Astrocyte (in vitro differentiated cells and primary cell): ENCODE measurements at regions not wholly inside any gene's neighbourhood (a gene's known extent, or its start where the extent isn't known, plus 50 kb on each side); places are given as distances from the start of the nearest gene placed in this dataset.
A peak's percentile ranks its signal among the peaks of the same experiment; 100 is the strongest.

ENCODE experiments used
- DNase-seq: peaks from one replicate; pipeline ENCODE4 v3.0.0-alpha.2; 2010; ENCODE audit warnings: low read depth
- FAIRE-seq: peaks from 2 replicates; lab custom pipeline; 2011; peaks lifted over from hg19 to GRCh38; lab: Jason Lieb, UNC
- H2AFZ ChIP-seq: 2 replicates; pipeline ENCODE4 v1.6.0; 2012; ENCODE audit warnings: low read depth, low read length, inconsistent platforms
- H3K27ac ChIP-seq: 2 replicates; pipeline ENCODE4 v1.5.1; 2011; ENCODE audit warnings: low read depth, low read length, inconsistent platforms
- H3K27me3 ChIP-seq: 2 replicates; pipeline ENCODE4 v1.6.0; 2011; ENCODE audit warnings: low read length, inconsistent platforms; ENCODE audit not compliant: insufficient read depth
- H3K36me3 ChIP-seq: 2 replicates; pipeline ENCODE4 v1.5.1; 2011; ENCODE audit warnings: low read length, inconsistent platforms; ENCODE audit not compliant: insufficient read depth
- H3K4me1 ChIP-seq: 2 replicates; pipeline ENCODE4 v1.5.1; 2011; ENCODE audit warnings: low read length, inconsistent platforms; ENCODE audit not compliant: insufficient read depth
- H3K4me2 ChIP-seq: 2 replicates; pipeline ENCODE4 v1.6.0; 2012; ENCODE audit warnings: low read length, inconsistent platforms
- H3K4me3 ChIP-seq: 2 replicates; pipeline ENCODE4 v1.5.1; 2011; ENCODE audit warnings: low read depth, mild to moderate bottlenecking, low read length, inconsistent platforms; ENCODE audit not compliant: insufficient read depth
- H3K79me2 ChIP-seq: 2 replicates; pipeline ENCODE4 v1.6.0; 2012; ENCODE audit warnings: mild to moderate bottlenecking, low read length, inconsistent platforms; ENCODE audit not compliant: insufficient read depth
- H3K9ac ChIP-seq: 2 replicates; pipeline ENCODE4 v1.6.0; 2012; ENCODE audit warnings: mild to moderate bottlenecking, low read length, inconsistent platforms
- H3K9me3 ChIP-seq: 2 replicates; pipeline ENCODE4 v1.5.1; 2012; ENCODE audit warnings: low read depth, mild to moderate bottlenecking, low read length, inconsistent platforms; ENCODE audit not compliant: insufficient read depth
- H4K20me1 ChIP-seq: 2 replicates; pipeline ENCODE4 v1.6.0; 2012; ENCODE audit warnings: low read length, inconsistent platforms; ENCODE audit not compliant: insufficient read depth
- H3K27ac Mint-ChIP-seq: one replicate; pipeline ENCODE4 v1.8.0; 2021; ENCODE audit warnings: mild to moderate bottlenecking, mixed read lengths; ENCODE audit not compliant: unreplicated experiment
- H3K27me3 Mint-ChIP-seq: one replicate; pipeline ENCODE4 v1.8.0; 2021; ENCODE audit warnings: low read depth, mixed read lengths; ENCODE audit not compliant: unreplicated experiment
- H3K36me3 Mint-ChIP-seq: one replicate; pipeline ENCODE4 v1.8.0; 2021; ENCODE audit warnings: low read depth, mixed read lengths; ENCODE audit not compliant: unreplicated experiment
- H3K4me1 Mint-ChIP-seq: one replicate; pipeline ENCODE4 v1.8.0; 2021; ENCODE audit warnings: low read depth, mixed read lengths; ENCODE audit not compliant: unreplicated experiment
- H3K4me3 Mint-ChIP-seq: one replicate; pipeline ENCODE4 v1.8.0; 2021; ENCODE audit warnings: mild to moderate bottlenecking, moderate library complexity, mixed read lengths; ENCODE audit not compliant: unreplicated experiment
- H3K9me3 Mint-ChIP-seq: one replicate; pipeline ENCODE4 v1.8.0; 2021; ENCODE audit warnings: mild to moderate bottlenecking, mixed read lengths; ENCODE audit not compliant: unreplicated experiment
- EZH2 ChIP-seq: IDR thresholded peaks from 2 replicates; pipeline ENCODE4 v1.6.1; 2012; ENCODE audit warnings: mild to moderate bottlenecking, low read length, inconsistent platforms; ENCODE audit not compliant: insufficient read depth
- TF ChIP-seq, protein P1 (sequence below): IDR thresholded peaks from 2 replicates; pipeline ENCODE4 v1.5.1; 2011; ENCODE audit warnings: low read depth, mild to moderate bottlenecking, inconsistent platforms, low read length, moderate library complexity; ENCODE audit not compliant: insufficient read depth

DNA sequence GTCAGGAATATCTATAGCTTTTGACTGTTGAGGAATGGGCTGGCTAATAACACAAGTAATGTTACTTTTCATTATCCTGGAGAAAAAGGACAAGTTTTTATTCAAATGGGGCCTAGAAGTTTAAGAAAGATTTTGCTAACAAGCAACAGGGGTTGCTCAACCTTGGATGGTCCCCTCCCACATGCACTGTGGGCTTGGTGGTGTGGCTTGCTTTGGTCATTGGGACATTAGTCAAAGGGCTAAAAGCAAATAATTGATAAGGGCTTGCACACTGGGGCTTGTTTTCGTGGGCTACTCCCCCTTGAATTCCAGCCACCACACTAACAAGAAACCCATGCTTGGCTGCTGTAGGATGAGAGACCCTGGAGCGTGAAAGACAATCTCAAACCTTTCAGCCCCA lies 127.6 kb downstream of the JCAD start:
- Histone ChIP-seq H3K4me1 (no peaks in the 10 kb centered on the region), H3K27me3 (no peaks in the 10 kb centered on the region), H4K20me1 (no peaks in the 10 kb centered on the region), H3K4me2 (no peak overlapping the region), H3K4me3 (no peak overlapping the region), H2AFZ (no peak overlapping the region), H3K36me3 (no peaks in the 10 kb centered on the region), H3K9me3 (peaks cover 9% of the 10 kb centered on the region), H3K79me2 (no peaks in the 10 kb centered on the region), H3K27ac (no peak overlapping the region), H3K9ac (no peak overlapping the region)
- DNase-seq, result no peak
- no peak overlapping the region for H3K27ac Mint-ChIP-seq
- peaks cover 17% of the 10 kb centered on the region for H3K9me3 Mint-ChIP-seq
- H3K4me1 Mint-ChIP-seq, result no peaks in the 10 kb centered on the region
- H3K27me3 Mint-ChIP-seq, result no peaks in the 10 kb centered on the region
- no peaks in the 10 kb centered on the region for H3K36me3 Mint-ChIP-seq
- H3K4me3 Mint-ChIP-seq, result no peak overlapping the region
- no peak for TF ChIP-seq EZH2
- TF ChIP-seq, protein P1, sequence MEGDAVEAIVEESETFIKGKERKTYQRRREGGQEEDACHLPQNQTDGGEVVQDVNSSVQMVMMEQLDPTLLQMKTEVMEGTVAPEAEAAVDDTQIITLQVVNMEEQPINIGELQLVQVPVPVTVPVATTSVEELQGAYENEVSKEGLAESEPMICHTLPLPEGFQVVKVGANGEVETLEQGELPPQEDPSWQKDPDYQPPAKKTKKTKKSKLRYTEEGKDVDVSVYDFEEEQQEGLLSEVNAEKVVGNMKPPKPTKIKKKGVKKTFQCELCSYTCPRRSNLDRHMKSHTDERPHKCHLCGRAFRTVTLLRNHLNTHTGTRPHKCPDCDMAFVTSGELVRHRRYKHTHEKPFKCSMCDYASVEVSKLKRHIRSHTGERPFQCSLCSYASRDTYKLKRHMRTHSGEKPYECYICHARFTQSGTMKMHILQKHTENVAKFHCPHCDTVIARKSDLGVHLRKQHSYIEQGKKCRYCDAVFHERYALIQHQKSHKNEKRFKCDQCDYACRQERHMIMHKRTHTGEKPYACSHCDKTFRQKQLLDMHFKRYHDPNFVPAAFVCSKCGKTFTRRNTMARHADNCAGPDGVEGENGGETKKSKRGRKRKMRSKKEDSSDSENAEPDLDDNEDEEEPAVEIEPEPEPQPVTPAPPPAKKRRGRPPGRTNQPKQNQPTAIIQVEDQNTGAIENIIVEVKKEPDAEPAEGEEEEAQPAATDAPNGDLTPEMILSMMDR, result no peak
- FAIRE-seq, result no peak

DNA sequence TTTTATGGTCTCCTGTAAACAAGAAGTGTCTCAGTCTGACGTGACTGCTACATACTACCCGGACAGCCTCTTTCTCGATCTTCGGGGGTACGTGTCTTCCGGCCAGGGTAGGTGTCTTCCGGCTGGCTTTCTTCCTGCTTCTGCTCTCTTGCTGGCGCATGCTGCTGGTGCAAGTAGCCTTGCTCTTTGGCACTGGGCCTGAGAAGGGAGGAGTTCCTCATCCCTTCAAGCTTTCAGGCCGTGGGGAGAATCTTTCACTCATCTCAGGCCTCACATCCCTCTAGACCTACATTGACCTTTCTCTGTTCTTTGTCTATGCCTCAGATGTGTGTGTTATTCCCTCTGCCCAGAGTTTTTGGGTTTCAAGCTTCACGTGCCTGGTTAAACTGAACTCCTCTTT lies 130.4 kb downstream of the JCAD start:
- Mint-ChIP-seq H3K27ac (no peak overlapping the region), H3K27me3 (peaks cover 3% of the 10 kb centered on the region), H3K4me1 (peaks cover 5% of the 10 kb centered on the region), H3K36me3 (no peaks in the 10 kb centered on the region), H3K9me3 (peaks cover 22% of the 10 kb centered on the region), H3K4me3 (no peak overlapping the region)
- TF ChIP-seq, protein P1, result no peak
- no peak for TF ChIP-seq EZH2
- Histone ChIP-seq H2AFZ (no peak overlapping the region), H3K9me3 (peaks cover 12% of the 10 kb centered on the region), H3K4me3 (no peak overlapping the region), H3K4me1 (peaks cover 6% of the 10 kb centered on the region), H3K79me2 (no peaks in the 10 kb centered on the region), H3K27ac (no peak overlapping the region), H3K27me3 (no peaks in the 10 kb centered on the region), H3K36me3 (no peaks in the 10 kb centered on the region), H3K9ac (no peak overlapping the region), H4K20me1 (no peaks in the 10 kb centered on the region), H3K4me2 (no peak overlapping the region)
- DNase-seq, result no peak
- FAIRE-seq, result no peak

DNA sequence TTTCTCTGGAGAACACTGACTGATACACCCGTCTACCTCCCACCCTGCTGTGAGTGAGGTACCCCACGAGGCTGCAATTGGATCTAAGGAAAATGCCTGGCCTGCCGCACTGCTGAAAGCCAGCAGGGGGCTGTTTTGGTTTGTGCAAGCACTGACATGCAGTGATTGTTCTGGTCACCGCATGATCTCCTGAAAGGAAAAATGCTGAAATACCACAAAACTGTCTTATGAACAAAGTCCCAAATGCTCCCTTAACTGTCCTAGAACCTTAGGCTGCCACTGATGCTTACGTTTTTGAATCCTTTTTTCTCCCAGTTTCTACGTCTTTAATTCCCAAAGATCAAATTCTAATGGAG lies 132.7 kb downstream of the JCAD start:
- DNase-seq, result peak; percentile 51
- Histone ChIP-seq H3K9ac (no peak overlapping the region), H3K79me2 (no peaks in the 10 kb centered on the region), H3K27ac (no peak overlapping the region), H3K4me1 (peaks cover 6% of the 10 kb centered on the region), H3K27me3 (no peaks in the 10 kb centered on the region), H3K4me2 (peak overlapping the region; percentile 38), H4K20me1 (no peaks in the 10 kb centered on the region), H3K4me3 (no peak overlapping the region), H3K9me3 (peaks cover 2% of the 10 kb centered on the region), H3K36me3 (no peaks in the 10 kb centered on the region), H2AFZ (peak overlapping the region; percentile 23)
- H3K9me3 Mint-ChIP-seq, result peaks cover 18% of the 10 kb centered on the region
- no peak for FAIRE-seq
- H3K27me3 Mint-ChIP-seq, result peaks cover 3% of the 10 kb centered on the region
- TF ChIP-seq, protein P1, result peak; percentile 72
- TF ChIP-seq EZH2, result no peak
- no peaks in the 10 kb centered on the region for H3K36me3 Mint-ChIP-seq
- peaks cover 21% of the 10 kb centered on the region for H3K4me1 Mint-ChIP-seq
- no peak overlapping the region for H3K27ac Mint-ChIP-seq
- H3K4me3 Mint-ChIP-seq, result no peak overlapping the region
